ENCODE measurements at regions not wholly inside any gene's neighbourhood (a gene's known extent, or its start where the extent isn't known, plus 50 kb on each side); places are given as distances from the start of the nearest gene placed in this dataset.

DNA sequence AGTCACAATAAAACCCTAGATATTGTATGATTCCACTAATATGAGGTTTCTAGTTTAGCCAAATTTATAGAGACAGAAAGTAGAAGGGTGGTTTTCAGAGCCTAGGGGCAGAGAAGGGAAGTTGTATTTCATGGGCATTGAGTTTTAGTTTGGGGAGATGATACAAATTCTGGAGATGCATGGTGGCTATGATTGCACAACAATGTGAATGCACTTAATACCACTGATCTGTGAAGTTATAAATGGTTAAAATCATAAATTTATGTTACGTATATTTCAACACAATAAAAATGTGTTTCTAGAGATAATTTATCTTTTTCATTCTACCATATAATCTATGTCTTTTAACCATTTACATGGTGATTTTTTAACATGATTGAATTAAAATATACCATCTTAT is 779.3 kb upstream of the BRINP3 start:
- H3K4me3 ChIP-seq (ENCODE audit: low read depth, low read length), result no peak overlapping the region
- DNase-seq (ENCODE audit: low read depth), result no peak

DNA sequence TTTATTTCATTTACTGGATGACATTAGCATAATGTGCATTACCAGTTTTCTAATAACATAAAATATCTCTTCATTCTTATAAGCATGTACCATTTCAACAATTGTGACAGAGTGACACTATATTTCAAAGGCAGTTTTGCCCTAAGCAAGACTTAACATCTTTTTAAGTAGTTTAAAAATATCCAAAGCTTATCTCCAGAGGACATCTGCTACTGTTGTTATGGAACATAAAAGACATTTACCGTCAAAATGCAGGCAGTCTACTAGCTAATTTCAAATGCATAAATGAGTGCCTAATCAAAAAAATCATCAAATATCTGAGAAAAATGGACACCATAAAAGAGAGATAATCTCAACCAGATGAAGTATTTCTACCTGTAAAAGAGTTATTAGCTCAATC is 782.4 kb upstream of the BRINP3 start:
- no peak for DNase-seq (ENCODE audit: low read depth)
- no peak overlapping the region for H3K4me3 ChIP-seq (ENCODE audit: low read depth, low read length)

DNA sequence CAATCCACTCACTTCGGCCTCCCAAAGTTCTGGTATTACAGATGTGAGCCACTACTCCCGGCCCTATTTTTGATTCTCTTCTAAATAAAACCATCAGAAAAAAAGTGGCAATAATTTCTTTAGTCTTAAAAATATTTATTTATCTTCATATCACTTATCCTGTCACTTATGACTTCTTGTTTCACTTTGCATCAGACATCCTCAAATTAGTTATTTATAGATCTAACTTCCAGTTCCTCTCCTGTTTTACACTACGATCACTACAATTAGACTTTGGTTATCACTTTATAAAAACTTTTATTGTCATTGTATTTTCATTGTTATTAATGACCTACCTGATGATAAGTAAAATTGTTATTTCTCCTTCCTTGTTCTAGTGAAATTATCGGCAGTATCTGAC is 783.4 kb upstream of the BRINP3 start:
- no peak overlapping the region for H3K4me3 ChIP-seq (ENCODE audit: low read depth, low read length)
- no peak for DNase-seq (ENCODE audit: low read depth)

DNA sequence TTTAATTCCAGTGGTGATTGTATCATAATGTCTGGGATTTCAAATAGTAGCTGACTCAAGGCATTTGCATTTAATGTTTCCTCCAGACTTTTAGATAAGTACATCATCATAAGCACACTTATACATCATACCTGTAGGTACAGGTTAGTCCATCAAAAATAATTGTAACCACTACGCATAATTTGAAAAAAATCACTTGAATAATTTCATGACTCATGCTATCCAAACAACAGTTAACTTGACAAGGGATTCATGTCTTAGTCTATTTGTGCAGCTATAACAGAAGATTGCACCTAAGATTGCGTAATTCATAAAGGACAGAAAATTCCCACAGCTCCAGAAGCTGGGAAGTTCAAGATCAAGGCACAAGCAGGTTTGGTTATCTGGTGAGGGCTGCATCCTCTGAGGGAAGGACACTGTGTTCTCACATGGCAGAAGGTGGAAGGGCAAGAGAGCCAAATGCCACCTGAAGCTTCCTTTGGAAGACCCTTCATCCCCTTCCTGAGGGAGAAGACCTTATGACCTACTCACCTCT is 801.7 kb upstream of the BRINP3 start:
- no peak for DNase-seq (ENCODE audit: low read depth)
- H3K4me3 ChIP-seq (ENCODE audit: low read depth, low read length), result no peak overlapping the region

DNA sequence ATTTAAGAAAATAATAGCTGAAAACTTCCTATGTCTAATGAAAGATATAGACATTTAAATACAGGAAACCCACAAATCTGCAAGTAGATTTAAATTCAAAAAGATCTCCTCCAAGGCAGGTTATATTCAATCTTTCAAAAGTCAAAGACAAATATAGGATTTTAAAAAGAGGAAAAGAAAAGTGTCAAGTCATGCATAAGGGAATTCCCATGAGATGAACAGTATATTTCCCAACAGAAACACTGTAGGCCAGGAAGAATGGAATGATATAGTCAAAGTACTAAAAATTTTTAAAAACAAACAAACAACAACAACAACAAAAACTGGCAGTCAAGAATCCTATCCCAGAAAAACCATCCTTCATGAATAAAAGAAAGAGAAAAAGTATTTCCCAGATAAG is 806.5 kb upstream of the BRINP3 start:
- H3K4me3 ChIP-seq (ENCODE audit: low read depth, low read length), result no peak overlapping the region
- DNase-seq (ENCODE audit: low read depth), result no peak

DNA sequence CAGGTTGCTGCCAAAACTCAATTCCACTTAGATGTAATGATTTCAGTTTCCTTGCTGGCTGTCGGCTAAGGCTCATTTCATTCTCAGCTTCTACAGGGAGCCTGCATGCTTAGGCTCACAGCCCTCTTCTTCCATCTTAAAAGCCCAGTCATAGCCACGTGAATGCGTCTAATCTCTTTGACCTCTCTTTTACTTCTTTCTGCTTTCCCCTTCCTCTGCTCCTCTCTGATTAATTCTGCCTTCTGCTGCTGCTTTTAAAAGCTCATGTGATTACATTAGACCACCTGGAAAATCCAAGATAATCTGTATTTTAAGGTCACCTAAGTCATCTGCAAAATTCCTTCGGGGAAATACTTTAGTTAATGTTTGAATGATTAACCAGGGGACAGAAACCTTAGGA is 812.8 kb upstream of the BRINP3 start:
- H3K4me3 ChIP-seq (ENCODE audit: low read depth, low read length), result no peak overlapping the region
- DNase-seq (ENCODE audit: low read depth), result no peak

DNA sequence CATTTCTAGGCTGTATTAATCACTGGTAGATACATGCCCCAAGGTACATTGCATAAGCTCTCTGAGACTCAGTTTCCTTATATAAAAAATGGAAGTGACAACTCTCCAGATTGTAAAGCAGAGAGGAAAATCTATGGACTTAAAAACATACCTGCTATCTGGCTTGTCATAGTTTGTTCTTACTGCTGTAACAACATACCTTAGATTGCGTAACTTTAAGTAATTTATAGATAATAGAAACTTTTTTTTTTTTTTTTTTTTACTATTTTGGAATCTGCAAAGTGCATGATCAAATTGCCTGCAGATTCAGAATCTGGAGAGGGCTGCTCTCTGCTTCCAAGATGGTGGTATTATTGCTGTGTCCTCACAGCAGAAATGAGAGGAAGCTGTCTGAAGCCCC is 827.7 kb upstream of the BRINP3 start:
- H3K4me3 ChIP-seq (ENCODE audit: low read depth, low read length), result no peak overlapping the region
- no peak for DNase-seq (ENCODE audit: low read depth)

DNA sequence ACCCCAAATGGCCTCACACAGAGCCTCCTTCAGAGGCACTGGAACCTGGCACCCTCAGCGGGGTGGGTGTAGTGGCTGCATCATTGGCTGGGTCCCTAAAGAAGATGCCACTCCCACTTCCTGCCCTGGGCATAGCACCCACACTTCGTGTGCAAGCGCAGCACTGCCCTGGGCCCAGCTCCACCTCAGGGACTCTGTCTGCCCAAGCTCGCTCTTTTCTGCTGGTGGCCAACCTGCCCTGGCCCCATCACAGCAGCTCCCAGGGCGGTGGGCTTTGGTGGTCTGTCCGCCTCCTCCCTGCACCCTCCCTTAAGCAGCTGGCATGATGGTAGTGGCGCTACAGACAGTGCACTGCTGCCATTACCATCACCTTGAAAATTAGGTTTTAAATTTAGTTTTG is 829.3 kb upstream of the BRINP3 start:
- DNase-seq (ENCODE audit: low read depth), result no peak
- no peak overlapping the region for H3K4me3 ChIP-seq (ENCODE audit: low read depth, low read length)

DNA sequence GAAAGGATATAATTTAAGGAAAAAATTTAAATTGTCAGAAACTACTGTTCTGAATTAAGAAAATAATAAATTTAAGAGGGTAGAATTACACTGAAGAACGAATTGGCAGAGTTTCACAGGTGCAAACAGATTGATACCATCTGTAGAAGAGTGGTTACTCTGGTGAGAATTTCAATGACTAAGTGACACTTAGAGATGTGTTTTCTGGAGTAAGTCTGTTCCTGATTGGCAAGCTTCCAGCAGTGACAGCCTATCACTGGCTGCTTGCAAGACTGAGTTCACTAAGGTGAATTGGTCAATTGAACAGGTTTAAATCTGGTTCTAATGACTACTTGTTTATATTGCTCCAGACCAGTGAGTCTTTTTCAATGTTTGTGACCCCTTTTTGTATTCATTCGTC is 838.2 kb upstream of the RGS18 start:
- no peak for DNase-seq (ENCODE audit: low read depth)

DNA sequence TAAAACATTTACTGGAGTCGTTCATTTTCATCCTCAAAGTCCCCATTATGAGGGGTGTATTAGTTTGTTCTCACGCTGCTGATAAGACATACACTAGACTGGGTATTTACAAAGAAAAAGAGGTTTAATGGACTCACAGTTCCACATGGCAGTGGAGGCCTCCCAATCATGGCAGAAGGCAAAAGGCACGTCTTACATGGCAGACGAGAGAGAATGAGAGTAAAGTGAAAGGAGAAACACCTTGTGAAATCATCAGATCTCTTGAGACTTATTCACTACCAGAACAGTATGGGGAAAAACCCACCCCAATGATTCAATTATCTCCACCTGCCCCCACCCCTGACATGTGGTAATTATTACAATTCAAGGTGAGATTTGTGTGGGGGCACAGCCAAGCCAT is 830.4 kb upstream of the RGS18 start:
- DNase-seq (ENCODE audit: low read depth), result no peak
- H3K4me3 ChIP-seq (ENCODE audit: low read depth, low read length), result no peak overlapping the region

More for the DNA sequence above, 838.2 kb upstream of the RGS18 start:
- H3K4me3 ChIP-seq (ENCODE audit: low read depth, low read length), result no peak overlapping the region

DNA sequence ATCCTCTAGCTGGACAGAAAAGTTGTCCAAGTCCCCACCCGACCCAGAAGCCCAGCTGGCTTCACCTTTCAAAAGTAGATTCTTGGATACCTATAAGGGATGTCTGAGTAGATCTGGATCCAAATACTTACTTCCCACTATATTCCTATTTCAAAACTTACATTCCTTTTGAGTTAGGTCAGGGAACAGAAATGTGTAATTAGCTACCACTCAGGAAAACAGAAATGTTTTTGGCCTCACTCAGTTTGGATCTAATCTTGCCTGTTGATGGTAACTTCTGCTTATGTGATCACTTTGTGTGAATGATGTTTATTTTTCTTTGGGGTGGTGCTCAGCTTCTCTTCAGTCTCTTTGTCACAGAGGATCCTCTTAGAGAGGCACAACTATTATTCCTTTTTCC is 814.4 kb upstream of the RGS18 start:
- DNase-seq (ENCODE audit: low read depth), result peak; percentile 51

DNA sequence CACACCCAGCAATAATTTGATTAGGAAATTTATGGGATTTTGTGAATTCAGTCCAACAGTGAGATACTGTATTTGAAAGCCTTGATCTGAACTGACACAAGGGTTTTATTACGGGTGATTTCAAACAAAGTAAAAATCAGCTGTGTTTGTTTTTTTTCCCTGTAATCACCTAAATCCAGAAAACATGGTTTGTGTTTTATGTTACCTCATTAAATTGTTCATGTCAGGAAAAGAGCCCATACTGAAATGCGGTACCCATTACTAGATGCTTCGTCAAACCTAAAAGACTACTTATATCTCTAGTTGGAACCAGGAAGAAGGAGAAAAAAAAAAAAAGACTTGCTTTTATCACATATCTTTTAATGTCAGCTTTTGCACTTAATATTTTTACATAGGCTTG is 811.9 kb upstream of the RGS18 start:
- H3K4me3 ChIP-seq (ENCODE audit: low read depth, low read length), result no peak overlapping the region
- no peak for DNase-seq (ENCODE audit: low read depth)

More for the DNA sequence above, 814.4 kb upstream of the RGS18 start:
- no peak overlapping the region for H3K4me3 ChIP-seq (ENCODE audit: low read depth, low read length)

DNA sequence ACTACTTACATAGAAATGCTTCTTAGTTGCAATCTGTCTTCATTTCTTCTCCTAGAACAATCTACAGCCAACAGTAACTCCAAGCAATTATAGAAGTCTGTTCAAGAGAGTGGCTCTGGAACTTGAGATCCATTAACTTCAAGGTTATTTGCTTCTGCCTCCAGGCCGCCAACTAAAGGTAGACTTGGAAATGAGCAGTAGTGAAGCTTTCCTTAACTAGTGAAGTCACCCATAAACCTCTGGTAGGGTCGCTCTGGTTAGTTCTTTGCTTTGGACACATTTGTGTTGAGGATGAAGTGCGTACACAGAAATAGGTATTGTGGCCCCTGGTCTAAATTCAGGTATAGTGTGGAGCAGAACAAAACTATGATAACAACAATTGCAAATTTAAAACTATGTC is 809.9 kb upstream of the RGS18 start:
- H3K4me3 ChIP-seq (ENCODE audit: low read depth, low read length), result no peak overlapping the region
- DNase-seq (ENCODE audit: low read depth), result no peak

DNA sequence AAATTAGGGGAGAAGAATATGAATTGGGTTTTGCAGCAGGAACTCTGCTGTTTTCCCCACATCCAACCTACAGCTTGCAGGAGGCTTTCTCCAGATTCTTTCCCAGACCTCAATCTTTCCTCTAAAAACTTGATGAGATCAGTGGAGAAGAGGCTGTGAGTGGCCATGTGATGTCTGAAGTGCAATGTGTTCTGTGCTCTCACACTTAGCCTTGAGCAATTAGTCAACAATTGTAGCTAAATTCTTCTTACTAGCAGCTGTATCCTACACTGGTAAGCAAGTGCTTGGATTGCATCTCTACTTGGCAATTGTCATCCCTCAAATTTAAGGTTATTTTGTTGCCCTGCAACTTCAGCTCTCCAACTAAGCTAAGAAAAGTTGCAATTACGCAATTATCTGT is 807.3 kb upstream of the RGS18 start:
- DNase-seq (ENCODE audit: low read depth), result no peak
- no peak overlapping the region for H3K4me3 ChIP-seq (ENCODE audit: low read depth, low read length)

DNA sequence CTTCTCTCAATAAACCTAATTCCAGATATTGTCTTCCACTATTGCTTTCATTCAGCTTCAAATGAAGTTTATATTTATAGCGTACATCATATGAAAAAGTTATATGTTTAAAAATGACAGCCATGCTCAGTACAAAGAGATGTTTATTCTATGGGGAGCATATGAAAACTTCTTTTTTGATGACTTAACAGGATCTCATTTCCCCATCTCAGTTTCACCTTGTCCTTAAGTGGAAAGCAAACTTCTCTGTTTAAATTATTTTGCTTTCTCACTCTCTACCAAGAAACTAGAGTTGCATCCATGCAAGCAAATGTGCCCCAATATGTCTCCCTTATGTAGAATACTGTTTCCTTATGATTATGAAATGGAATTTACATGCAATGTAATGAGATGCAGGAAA is 799.5 kb upstream of the RGS18 start:
- DNase-seq (ENCODE audit: low read depth), result no peak
- no peak overlapping the region for H3K4me3 ChIP-seq (ENCODE audit: low read depth, low read length)

DNA sequence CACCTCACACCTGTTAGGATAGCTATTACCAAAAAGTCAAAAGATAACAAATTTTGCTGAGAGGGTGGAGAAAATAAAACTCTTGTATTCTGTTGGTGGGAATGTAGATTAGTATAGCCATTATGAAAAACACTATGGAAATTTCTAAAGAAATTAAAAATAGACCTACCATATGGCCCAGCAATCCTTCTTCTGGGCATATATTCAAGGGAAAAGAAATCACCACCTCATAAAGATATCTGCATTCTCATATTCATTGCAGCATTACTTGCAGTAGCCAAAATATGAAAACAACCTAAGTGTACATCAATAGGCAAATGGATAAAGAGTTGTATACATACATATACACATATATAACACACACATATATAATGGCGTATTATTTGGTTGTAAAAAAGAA is 791.6 kb upstream of the RGS18 start:
- H3K4me3 ChIP-seq (ENCODE audit: low read depth, low read length), result no peak overlapping the region
- no peak for DNase-seq (ENCODE audit: low read depth)

DNA sequence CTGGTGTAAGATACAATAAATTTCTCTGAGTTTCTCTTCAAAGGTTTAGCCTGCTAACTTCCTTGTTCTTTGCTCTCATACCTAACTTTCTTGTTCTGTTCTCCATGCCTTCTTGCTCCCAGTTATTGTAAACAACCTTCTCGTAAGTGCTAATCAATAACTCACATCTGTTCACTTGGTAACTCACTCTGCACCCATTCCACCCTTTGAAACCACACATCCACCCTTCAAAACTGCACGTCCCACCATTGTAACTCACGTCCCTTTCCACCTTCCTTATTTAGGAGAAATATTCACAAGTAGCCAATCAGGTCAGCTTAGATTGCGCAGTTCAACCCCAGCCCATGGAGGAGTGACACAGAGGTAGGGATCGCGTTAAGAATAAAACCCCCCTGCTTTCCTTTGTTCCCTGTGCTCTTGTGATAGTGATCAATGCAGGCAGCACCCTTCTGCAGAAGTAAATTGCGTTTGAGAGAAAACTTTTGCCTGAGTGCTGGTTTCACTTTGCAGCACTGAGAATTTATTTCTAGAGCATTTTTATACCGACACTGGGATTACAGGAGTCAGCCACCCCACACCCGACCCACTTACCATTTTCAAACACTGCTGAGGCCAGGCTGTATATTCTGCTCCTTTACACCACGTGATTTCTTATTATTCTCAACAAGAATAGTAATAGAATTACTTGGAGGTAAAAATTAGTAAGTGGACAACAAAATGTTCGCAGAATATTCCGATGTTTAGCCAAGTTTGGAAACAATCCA is 789.2 kb upstream of the RGS18 start:
- H3K4me3 ChIP-seq (ENCODE audit: low read depth, low read length), result no peak overlapping the region
- no peak for DNase-seq (ENCODE audit: low read depth)

DNA sequence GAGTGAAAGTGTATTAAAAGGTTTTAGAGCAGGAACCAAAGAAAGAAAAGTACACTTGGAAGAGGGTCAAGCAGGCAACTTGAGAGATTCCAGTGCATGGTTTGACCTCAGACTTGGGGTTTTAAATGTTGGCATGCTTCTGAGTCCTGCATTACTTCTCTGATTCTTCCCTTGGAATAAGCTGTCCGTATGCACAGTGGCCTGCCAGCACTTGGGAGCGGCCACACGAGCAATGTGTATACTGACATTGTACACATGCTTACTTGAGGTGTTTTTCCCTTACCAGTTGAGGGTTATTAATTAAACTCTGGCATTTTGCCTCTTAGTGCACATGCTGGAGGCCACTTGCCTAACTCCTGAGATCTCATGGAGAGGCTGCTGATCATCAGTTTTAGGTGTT is 786.6 kb upstream of the RGS18 start:
- H3K4me3 ChIP-seq (ENCODE audit: low read depth, low read length), result no peak overlapping the region
- no peak for DNase-seq (ENCODE audit: low read depth)

DNA sequence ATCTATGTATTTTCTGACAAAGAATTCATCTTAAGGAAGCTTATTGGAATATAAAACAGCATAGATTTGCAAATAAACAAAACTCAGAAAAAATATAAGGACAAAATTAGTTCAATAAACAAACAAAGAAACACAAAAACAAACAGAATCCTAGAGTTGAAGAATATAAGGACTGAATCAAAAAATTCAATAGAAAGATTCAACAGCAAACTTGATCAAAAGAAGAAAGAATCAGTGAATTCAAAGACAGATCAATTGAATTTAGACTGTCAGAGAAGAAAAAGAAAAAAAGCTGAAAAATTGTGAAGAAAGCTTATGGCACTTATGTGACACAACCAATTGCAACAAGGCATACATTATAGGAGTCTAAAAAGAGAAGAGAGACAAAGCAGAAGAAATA is 770.0 kb upstream of the RGS18 start:
- H3K4me3 ChIP-seq (ENCODE audit: low read depth, low read length), result no peak overlapping the region
- no peak for DNase-seq (ENCODE audit: low read depth)

DNA sequence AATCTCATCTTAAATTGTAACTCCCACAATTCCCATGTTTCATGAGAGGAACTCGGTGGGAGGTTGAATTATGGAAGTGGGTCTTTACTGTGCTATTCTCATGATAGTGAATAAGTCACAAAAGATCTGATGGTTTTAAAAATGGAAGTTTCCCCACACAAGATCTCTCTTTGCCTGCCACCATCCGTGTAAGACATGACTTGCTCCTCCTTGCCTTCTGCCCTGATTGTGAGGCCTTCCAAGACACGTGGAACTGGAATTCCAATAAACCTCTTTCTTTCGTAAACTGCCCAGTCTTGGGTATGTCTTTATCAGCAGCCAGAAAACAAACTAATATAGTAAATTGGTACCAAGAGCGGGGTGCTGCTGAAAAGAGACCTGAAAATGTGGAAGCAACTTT is 761.6 kb upstream of the RGS18 start:
- H3K4me3 ChIP-seq (ENCODE audit: low read depth, low read length), result no peak overlapping the region

DNA sequence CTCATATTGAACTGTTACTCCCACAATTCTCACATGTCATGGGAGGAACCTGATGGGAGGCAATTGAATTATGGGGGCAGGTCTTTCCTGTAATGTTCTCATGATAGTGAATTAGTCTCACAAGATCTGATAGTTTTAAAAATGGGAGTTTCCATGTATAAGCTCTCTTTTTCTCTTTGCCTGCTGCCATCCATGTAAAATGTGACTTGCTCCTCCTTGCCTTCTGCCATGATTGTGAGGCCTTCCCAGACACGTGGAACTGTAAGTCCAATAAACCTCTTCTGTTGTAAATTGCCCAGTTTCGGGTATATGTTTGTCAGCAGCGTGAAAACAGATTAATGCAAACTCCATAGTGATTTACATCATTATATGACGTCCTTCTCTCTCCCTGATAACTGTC is 759.7 kb upstream of the RGS18 start:
- DNase-seq (ENCODE audit: low read depth), result no peak
- H3K4me3 ChIP-seq (ENCODE audit: low read depth, low read length), result no peak overlapping the region

More for the DNA sequence above, 761.6 kb upstream of the RGS18 start:
- DNase-seq (ENCODE audit: low read depth), result no peak

DNA sequence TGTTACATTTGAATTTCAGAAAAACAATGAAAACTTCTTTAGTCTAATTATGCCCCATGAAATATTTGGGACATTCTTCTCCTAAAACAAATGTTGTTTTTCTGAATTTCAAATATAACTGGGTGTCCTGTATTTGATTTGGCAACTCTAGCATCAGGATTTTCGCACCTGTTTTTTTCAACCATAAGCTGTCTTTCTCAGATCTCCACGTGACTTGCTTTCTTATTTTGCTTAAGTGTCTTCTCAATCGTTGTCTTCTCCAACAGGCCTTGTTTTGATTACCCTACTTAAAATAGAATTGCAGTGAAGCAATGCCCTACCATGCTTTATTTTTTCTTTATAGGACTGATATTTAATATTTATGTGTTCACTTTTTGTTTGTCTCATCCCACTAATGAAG is 752.8 kb upstream of the RGS18 start:
- no peak for DNase-seq (ENCODE audit: low read depth)

More for the DNA sequence above, 752.8 kb upstream of the RGS18 start:
- H3K4me3 ChIP-seq (ENCODE audit: low read depth, low read length), result no peak overlapping the region

Measured in skeletal muscle cell (primary cell).